ENCODE measurements at regions not wholly inside any gene's neighbourhood (a gene's known extent, or its start where the extent isn't known, plus 50 kb on each side); places are given as distances from the start of the nearest gene placed in this dataset.

GRCh38 chr18:1047406-1047805 is 142.7 kb downstream of the ADCYAP1 start:
- no peak for TF ChIP-seq CTCF (conservative IDR thresholded peaks at IDR 0.05; ENCODE audit: low read length)
- H3K4me3 ChIP-seq (ENCODE audit: low read length), result no peak overlapping the region
- peak; percentile 54 for DNase-seq (ENCODE audit: low read depth)

- H3K4me3 ChIP-seq (ENCODE audit: low read length), result no peak overlapping the region
- TF ChIP-seq CTCF (conservative IDR thresholded peaks at IDR 0.05; ENCODE audit: low read length), result no peak
- peak; percentile 31 for DNase-seq (ENCODE audit: low read depth)
These were observed 143.4 kb downstream of the ADCYAP1 start for GRCh38 chr18:1048032-1048431.

- no peak for TF ChIP-seq CTCF (conservative IDR thresholded peaks at IDR 0.05; ENCODE audit: low read length)
- DNase-seq (ENCODE audit: low read depth), result no peak
- no peak overlapping the region for H3K4me3 ChIP-seq (ENCODE audit: low read length)
These were observed 144.5 kb downstream of the ADCYAP1 start for GRCh38 chr18:1049173-1049572.

GRCh38 chr18:1050012-1050657 is 145.5 kb downstream of the ADCYAP1 start:
- peak; percentile 6 for DNase-seq (ENCODE audit: low read depth)
- no peak overlapping the region for H3K4me3 ChIP-seq (ENCODE audit: low read length)
- TF ChIP-seq CTCF (conservative IDR thresholded peaks at IDR 0.05; ENCODE audit: low read length), result no peak

- H3K4me3 ChIP-seq (ENCODE audit: low read length), result no peak overlapping the region
- DNase-seq (ENCODE audit: low read depth), result no peak
- no peak for TF ChIP-seq CTCF (conservative IDR thresholded peaks at IDR 0.05; ENCODE audit: low read length)
These were observed 147.6 kb downstream of the ADCYAP1 start for GRCh38 chr18:1052301-1052700.

GRCh38 chr18:1053331-1054315 is 149.0 kb downstream of the ADCYAP1 start:
- no peak for TF ChIP-seq CTCF (conservative IDR thresholded peaks at IDR 0.05; ENCODE audit: low read length)

More at GRCh38 chr18:1053331-1054315, 149.0 kb downstream of the ADCYAP1 start:
- H3K4me3 ChIP-seq (ENCODE audit: low read length), result no peak overlapping the region
- no peak for DNase-seq (ENCODE audit: low read depth)

All from AG10803 (cell line).